Endodermal cell (in vitro differentiated cells): ENCODE measurements at regions not wholly inside any gene's neighbourhood (a gene's known extent, or its start where the extent isn't known, plus 50 kb on each side); places are given as distances from the start of the nearest gene placed in this dataset.

ENCODE experiments used
- DNase-seq: peaks from one replicate; pipeline ENCODE4 v3.0.0-alpha.2; 2017
- H3K27ac ChIP-seq: 2 replicates; pipeline ENCODE4 v1.5.1; 2013; ENCODE audit warnings: mild to moderate bottlenecking, low read depth, low read length, moderate library complexity
- H3K27me3 ChIP-seq: 2 replicates; pipeline ENCODE4 v1.6.1; 2013; ENCODE audit warnings: mild to moderate bottlenecking, low read length, moderate library complexity; ENCODE audit not compliant: insufficient read depth, control insufficient read depth, poor library complexity, severe bottlenecking
- H3K36me3 ChIP-seq: 2 replicates; pipeline ENCODE4 v1.7.0; 2013; ENCODE audit warnings: mild to moderate bottlenecking, low read length, moderate library complexity; ENCODE audit not compliant: control insufficient read depth, insufficient read depth
- H3K4me1 ChIP-seq: one replicate; pipeline ENCODE4 v1.7.0; 2013; ENCODE audit warnings: low read length; ENCODE audit not compliant: control insufficient read depth, insufficient read depth
- H3K4me3 ChIP-seq: 2 replicates; pipeline ENCODE4 v1.5.1; 2013; ENCODE audit warnings: mild to moderate bottlenecking, low read length, moderate library complexity
- H3K9ac ChIP-seq: 2 replicates; pipeline ENCODE4 v1.6.1; 2013; ENCODE audit warnings: mild to moderate bottlenecking, low read length, moderate library complexity; ENCODE audit not compliant: poor library complexity, severe bottlenecking; ENCODE audit errors: extremely low read depth
- H3K9me3 ChIP-seq: 2 replicates; pipeline ENCODE4 v1.6.1; 2013; ENCODE audit warnings: mild to moderate bottlenecking, low read length, moderate library complexity; ENCODE audit not compliant: control insufficient read depth
- H3K27ac Mint-ChIP-seq: 2 replicates; pipeline ENCODE4 v1.8.0; 2020; ENCODE audit warnings: mixed read lengths
- H3K27me3 Mint-ChIP-seq: 2 replicates; pipeline ENCODE4 v1.8.0; 2021; ENCODE audit warnings: mild to moderate bottlenecking, mixed read lengths; ENCODE audit not compliant: insufficient read depth
- H3K36me3 Mint-ChIP-seq: 2 replicates; pipeline ENCODE4 v1.8.0; 2020; ENCODE audit warnings: low read depth, mixed read lengths
- H3K4me1 Mint-ChIP-seq: 2 replicates; pipeline ENCODE4 v1.8.0; 2020; ENCODE audit warnings: mixed read lengths
- H3K4me3 Mint-ChIP-seq: 2 replicates; pipeline ENCODE4 v1.8.0; 2020; ENCODE audit warnings: mild to moderate bottlenecking, moderate library complexity, mixed read lengths
- H3K9me3 Mint-ChIP-seq: 2 replicates; pipeline ENCODE4 v1.8.0; 2020; ENCODE audit warnings: mild to moderate bottlenecking, mixed read lengths
- WGBS, 2 experiments: methylation state at CpG; one replicate each; pipeline versions ENCODE4 v1.1.5 to v1.1.7; 2013; ENCODE audit warnings: missing lambda C conversion rate in 2 of 2, mixed read lengths in 1 of 2; ENCODE audit not compliant: insufficient coverage in 1 of 2, insufficient read length in 1 of 2; 5-methylcytosine and 5-hydroxymethylcytosine counted together
- TF ChIP-seq, protein P1 (sequence below): fragments of 200-600 bp; sonication (generic); conservative IDR thresholded peaks from 2 replicates; pipeline ENCODE4 v1.5.0; 2021; ENCODE audit warnings: antibody characterized with exemption, mild to moderate bottlenecking

DNA sequence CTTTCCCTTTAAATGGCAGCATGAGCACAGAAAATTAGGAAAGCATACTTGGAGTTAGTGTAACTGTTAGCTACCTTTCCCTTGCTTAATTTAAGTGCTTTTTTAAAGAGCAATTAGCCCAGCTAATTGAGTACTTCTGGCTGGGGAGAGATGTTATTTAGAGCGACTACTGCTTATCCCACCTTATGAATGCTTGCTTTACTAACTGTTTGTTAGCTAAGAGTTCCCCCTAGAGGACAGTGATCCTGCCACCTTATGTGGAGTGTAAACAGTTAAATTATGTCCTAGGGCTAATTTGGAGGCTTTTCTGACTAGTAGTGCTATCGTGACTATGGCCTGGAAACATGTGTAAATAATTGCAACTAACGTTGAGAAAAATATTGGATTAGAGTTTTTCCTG, 909.4 kb downstream of the FSTL5 start:
- Histone ChIP-seq H3K9ac (no peak overlapping the region), H3K4me1 (no peaks in the 10 kb centered on the region), H3K27ac (no peak overlapping the region), H3K4me3 (no peak overlapping the region), H3K27me3 (no peaks in the 10 kb centered on the region), H3K36me3 (no peaks in the 10 kb centered on the region), H3K9me3 (peaks cover 48% of the 10 kb centered on the region)
- no peak for DNase-seq
- WGBS, 2 experiments = 86 to 100% methylated on average over 2 to 3 of the region's 3 CpGs
- Mint-ChIP-seq H3K27ac (no peak overlapping the region), H3K27me3 (no peaks in the 10 kb centered on the region), H3K4me1 (no peaks in the 10 kb centered on the region), H3K36me3 (peaks cover 8% of the 10 kb centered on the region), H3K9me3 (peaks cover 39% of the 10 kb centered on the region), H3K4me3 (no peak overlapping the region)
- TF ChIP-seq, protein P1, sequence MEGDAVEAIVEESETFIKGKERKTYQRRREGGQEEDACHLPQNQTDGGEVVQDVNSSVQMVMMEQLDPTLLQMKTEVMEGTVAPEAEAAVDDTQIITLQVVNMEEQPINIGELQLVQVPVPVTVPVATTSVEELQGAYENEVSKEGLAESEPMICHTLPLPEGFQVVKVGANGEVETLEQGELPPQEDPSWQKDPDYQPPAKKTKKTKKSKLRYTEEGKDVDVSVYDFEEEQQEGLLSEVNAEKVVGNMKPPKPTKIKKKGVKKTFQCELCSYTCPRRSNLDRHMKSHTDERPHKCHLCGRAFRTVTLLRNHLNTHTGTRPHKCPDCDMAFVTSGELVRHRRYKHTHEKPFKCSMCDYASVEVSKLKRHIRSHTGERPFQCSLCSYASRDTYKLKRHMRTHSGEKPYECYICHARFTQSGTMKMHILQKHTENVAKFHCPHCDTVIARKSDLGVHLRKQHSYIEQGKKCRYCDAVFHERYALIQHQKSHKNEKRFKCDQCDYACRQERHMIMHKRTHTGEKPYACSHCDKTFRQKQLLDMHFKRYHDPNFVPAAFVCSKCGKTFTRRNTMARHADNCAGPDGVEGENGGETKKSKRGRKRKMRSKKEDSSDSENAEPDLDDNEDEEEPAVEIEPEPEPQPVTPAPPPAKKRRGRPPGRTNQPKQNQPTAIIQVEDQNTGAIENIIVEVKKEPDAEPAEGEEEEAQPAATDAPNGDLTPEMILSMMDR = peak; percentile 44

DNA sequence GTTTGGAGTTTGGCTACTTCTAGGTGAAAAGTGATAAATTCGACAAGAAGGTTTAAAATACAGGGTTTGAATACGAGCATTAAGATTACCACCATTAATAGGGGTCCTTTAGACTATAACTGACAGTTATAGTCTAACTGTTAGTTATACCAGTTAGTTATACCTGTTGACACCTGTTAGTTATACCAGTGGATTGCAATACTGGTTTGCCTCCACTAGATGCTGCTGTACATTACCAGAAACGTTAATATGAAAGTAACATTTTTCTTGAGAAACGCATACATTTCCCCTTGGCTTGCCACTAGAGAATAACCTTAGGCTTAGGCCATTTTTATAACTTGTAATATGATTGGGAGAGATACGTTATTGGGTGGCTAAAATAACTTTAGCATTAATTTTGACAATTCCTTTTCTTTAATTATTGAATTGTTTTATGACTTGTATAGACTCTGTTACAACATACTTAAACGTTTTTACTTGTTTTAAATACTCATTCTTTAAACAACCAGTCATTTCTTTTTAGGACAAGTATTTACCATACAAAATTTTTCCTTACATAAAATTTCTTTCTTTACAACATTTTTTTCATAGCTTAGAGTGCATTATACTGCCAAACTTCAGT, 911.2 kb downstream of the FSTL5 start:
- Mint-ChIP-seq H3K9me3 (peaks cover 36% of the 10 kb centered on the region), H3K4me1 (no peaks in the 10 kb centered on the region), H3K27ac (no peak overlapping the region), H3K27me3 (no peaks in the 10 kb centered on the region), H3K4me3 (no peak overlapping the region), H3K36me3 (peaks cover 8% of the 10 kb centered on the region)
- H3K9ac ChIP-seq = no peak overlapping the region
- no peak overlapping the region for H3K27ac ChIP-seq
- H3K9me3 ChIP-seq = peaks cover 48% of the 10 kb centered on the region
- no peaks in the 10 kb centered on the region for H3K36me3 ChIP-seq
- H3K4me1 ChIP-seq = no peaks in the 10 kb centered on the region
- TF ChIP-seq, protein P1 = peak; percentile 86
- 79 to 86% methylated on average over 2 to 5 of the region's 6 CpGs for WGBS, 2 experiments
- no peak overlapping the region for H3K4me3 ChIP-seq
- DNase-seq = no peak
- no peaks in the 10 kb centered on the region for H3K27me3 ChIP-seq

DNA sequence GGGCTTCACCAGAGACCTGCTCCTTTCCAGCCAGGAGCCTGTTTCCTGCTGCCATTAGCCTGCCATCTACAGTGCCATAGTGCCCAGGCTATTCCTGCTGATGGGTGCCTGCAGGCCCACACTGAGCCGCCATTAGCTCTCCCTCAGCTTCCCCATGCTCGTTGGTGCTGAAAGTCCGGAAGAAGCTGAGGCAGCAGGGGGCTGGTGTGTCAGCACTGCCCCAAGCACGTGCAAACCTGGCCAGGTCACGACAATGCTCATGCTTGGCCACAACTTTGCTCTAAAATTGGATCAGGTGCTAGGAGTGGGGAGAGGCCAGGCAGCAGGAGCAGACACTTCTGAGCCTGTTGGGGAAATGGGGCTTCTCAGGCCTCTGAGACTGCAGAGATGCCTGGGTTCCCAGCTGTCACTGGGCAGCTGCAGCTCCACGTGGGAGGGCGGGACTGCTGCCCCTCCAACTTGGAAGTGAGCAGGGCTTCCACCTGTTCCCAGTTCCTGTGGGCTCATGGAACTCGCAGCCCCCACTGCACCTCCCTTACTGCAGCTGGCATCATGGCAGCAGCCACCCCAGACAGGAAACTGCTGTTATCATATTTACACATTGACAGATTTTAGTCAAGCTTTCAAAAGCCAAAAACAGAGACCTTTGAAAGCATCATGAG, 913.9 kb downstream of the FSTL5 start:
- no peaks in the 10 kb centered on the region for H3K4me1 ChIP-seq
- 87 to 92% methylated on average over 4 to 8 of the region's 8 CpGs for WGBS, 2 experiments
- no peak for DNase-seq
- H3K27ac ChIP-seq = no peak overlapping the region
- H3K27me3 ChIP-seq = no peaks in the 10 kb centered on the region
- H3K4me3 Mint-ChIP-seq = no peak overlapping the region
- no peak overlapping the region for H3K9ac ChIP-seq
- H3K27ac Mint-ChIP-seq = no peak overlapping the region
- H3K4me3 ChIP-seq = no peak overlapping the region
- H3K27me3 Mint-ChIP-seq = no peaks in the 10 kb centered on the region
- no peaks in the 10 kb centered on the region for H3K36me3 Mint-ChIP-seq
- peaks cover 16% of the 10 kb centered on the region for H3K9me3 Mint-ChIP-seq
- no peaks in the 10 kb centered on the region for H3K4me1 Mint-ChIP-seq
- TF ChIP-seq, protein P1 = no peak
- peaks cover 22% of the 10 kb centered on the region for H3K9me3 ChIP-seq
- H3K36me3 ChIP-seq = no peaks in the 10 kb centered on the region
